ENCODE measurements at regions not wholly inside any gene's neighbourhood (a gene's known extent, or its start where the extent isn't known, plus 50 kb on each side); places are given as distances from the start of the nearest gene placed in this dataset.

DNA sequence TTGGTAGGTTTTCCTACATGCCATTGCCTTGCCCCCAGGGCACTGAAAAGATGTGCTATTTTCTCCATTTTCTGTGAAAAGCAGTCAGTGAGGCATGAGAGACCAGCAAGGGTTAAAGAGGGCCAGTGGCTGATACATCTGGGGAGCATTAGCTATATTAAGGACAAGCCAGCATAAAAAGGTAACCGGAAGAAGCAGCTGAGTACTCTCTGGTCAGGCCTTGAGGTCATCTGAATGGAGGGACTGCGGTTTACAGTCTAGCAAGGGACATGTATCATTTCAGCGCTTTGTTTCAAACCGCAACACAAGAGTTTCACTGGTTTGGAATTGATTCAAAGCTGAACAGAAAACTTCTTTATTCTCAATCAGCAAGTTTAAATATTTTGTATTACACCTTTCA, 120.4 kb downstream of the EPDR1 start:
- no peak overlapping the region for H2BK15ac ChIP-seq (ENCODE audit: low read depth, low read length)
- H3K27me3 ChIP-seq (ENCODE audit: insufficient read depth, low read length) = no peaks in the 10 kb centered on the region
- no peak overlapping the region for H3K14ac ChIP-seq (ENCODE audit: insufficient read depth, low read length)
- no peak for DNase-seq
- H3K9ac ChIP-seq (ENCODE audit: extremely low read depth, insufficient read length, low read length) = no peak overlapping the region
- no peak overlapping the region for H3K23ac ChIP-seq (ENCODE audit: insufficient read length, low read depth, low read length)
- H2BK120ac ChIP-seq (ENCODE audit: low read depth, low read length, poor library complexity, severe bottlenecking) = no peak overlapping the region
- H3K9me3 Mint-ChIP-seq = no peaks in the 10 kb centered on the region
- no peak overlapping the region for H3K27ac Mint-ChIP-seq
- H2AFZ ChIP-seq (ENCODE audit: low read length) = no peak overlapping the region
- no peak overlapping the region for H4K8ac ChIP-seq (replicated peaks; ENCODE audit: insufficient read length, low read depth, low read length)
- H3K9me3 ChIP-seq (ENCODE audit: control insufficient read depth, low read depth, low read length) = no peaks in the 10 kb centered on the region
- no peak overlapping the region for H3K4me3 Mint-ChIP-seq
- H4K5ac ChIP-seq (ENCODE audit: insufficient read length, low read depth, low read length) = no peak overlapping the region
- no CpG with 5 or more reads among the region's 4 CpGs for WGBS (ENCODE audit: extremely low coverage, insufficient read length, low lambda C conversion rate)
- H3K27me3 Mint-ChIP-seq (ENCODE audit: low read depth) = no peaks in the 10 kb centered on the region
- no peak overlapping the region for H3K56ac ChIP-seq (ENCODE audit: insufficient read length, low read depth, low read length)
- no peaks in the 10 kb centered on the region for H3K79me2 ChIP-seq (ENCODE audit: insufficient read depth, low read length)
- no peak overlapping the region for H2BK12ac ChIP-seq (ENCODE audit: insufficient read length, low read depth, low read length)
- no peak overlapping the region for H3K4me2 ChIP-seq (ENCODE audit: insufficient read depth, insufficient read length, low read length)
- no peak overlapping the region for H4K91ac ChIP-seq (ENCODE audit: insufficient read length, low read depth, low read length)
- no peak overlapping the region for H3K27ac ChIP-seq (ENCODE audit: insufficient read length, low read depth, low read length)
- H3T11ph ChIP-seq (ENCODE audit: low read length) = no peak overlapping the region
- H3K23me2 ChIP-seq (ENCODE audit: insufficient read length, low read depth, low read length, poor library complexity, severe bottlenecking) = no peaks in the 10 kb centered on the region
- no peaks in the 10 kb centered on the region for H3K36me3 Mint-ChIP-seq (ENCODE audit: insufficient read depth in 1 of 3, low read depth in 3 of 3)
- H2AK5ac ChIP-seq (ENCODE audit: insufficient read length, low read length) = no peak overlapping the region
- no peaks in the 10 kb centered on the region for H3K4me1 Mint-ChIP-seq
- H3K4ac ChIP-seq (ENCODE audit: low read depth, low read length) = no peak overlapping the region
- no peaks in the 10 kb centered on the region for H4K20me1 ChIP-seq (ENCODE audit: control insufficient read depth, insufficient read depth, insufficient read length)
- no peak overlapping the region for H2BK20ac ChIP-seq (ENCODE audit: low read depth, low read length, poor library complexity, severe bottlenecking)
- no peaks in the 10 kb centered on the region for H3K79me1 ChIP-seq (ENCODE audit: insufficient read depth, low read depth, low read length, poor library complexity, severe bottlenecking)
- no peaks in the 10 kb centered on the region for H3K4me1 ChIP-seq (ENCODE audit: insufficient read depth, low read length)
- H2BK5ac ChIP-seq (ENCODE audit: insufficient read length, low read length) = no peak overlapping the region
- TF ChIP-seq, protein P1, sequence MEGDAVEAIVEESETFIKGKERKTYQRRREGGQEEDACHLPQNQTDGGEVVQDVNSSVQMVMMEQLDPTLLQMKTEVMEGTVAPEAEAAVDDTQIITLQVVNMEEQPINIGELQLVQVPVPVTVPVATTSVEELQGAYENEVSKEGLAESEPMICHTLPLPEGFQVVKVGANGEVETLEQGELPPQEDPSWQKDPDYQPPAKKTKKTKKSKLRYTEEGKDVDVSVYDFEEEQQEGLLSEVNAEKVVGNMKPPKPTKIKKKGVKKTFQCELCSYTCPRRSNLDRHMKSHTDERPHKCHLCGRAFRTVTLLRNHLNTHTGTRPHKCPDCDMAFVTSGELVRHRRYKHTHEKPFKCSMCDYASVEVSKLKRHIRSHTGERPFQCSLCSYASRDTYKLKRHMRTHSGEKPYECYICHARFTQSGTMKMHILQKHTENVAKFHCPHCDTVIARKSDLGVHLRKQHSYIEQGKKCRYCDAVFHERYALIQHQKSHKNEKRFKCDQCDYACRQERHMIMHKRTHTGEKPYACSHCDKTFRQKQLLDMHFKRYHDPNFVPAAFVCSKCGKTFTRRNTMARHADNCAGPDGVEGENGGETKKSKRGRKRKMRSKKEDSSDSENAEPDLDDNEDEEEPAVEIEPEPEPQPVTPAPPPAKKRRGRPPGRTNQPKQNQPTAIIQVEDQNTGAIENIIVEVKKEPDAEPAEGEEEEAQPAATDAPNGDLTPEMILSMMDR (conservative IDR thresholded peaks at IDR 0.05) = no peak
- no peak overlapping the region for H3K18ac ChIP-seq (ENCODE audit: insufficient read length, low read depth, low read length)
